Fibroblast of skin of scalp (primary cell): ENCODE measurements at regions not wholly inside any gene's neighbourhood (a gene's known extent, or its start where the extent isn't known, plus 50 kb on each side); places are given as distances from the start of the nearest gene placed in this dataset.
"Not testable (repeated sequence)": the region's sequence is repeated elsewhere in the genome, so short reads cannot be mapped to it uniquely, and the experiment has no call there.

Source experiments
- DNase-seq: peaks from one replicate; pipeline ENCODE4 v3.0.0-alpha.2; 2013

DNA sequence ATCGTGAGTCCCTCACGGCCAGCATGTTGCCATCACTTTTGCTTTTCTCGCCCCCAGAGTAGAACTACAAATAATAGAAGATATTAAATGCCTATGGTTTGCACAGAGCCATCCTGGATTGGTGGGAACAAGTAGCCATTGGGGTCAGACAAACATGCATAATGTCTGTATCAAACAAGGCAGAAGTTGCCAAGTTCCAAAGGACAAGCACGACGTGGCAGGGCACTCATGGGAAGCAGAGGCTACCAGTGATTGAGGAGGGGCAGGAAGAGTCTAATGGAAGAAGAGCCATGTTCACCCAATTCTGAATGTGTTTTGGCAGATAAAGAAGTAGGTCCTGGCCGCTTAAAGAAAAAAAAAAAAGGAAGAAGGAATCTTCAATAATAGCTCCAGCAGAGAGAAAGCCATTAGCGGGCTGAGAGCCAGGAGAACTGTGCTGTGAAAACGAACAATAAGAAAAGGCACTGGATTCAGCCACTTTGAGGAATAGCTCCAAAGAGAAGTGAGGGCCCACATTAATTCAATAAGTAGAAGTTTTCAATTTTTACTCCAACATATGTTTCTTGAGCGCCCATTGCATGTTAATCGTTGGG lies 153.7 kb upstream of the ADCY2 start:
- DNase-seq: no peak

DNA sequence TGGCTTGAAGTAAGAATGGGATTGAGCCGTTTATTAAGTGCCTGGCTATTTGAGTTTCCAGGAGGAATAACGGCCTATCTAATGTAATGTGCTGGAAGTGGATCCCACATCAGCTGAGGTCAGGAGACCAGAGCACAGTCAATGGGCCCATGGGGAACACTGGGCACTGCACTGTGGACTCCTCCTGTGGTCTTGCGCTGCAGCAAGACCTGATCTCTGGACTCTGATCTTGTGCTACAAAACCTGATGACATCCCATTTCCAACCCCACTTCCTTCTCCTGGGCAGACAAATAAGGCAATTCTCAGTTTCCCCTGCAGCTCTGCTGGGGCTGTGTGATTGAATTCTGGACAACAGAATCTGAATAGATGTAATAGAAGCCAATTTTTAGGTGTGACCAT lies 151.7 kb upstream of the ADCY2 start:
- DNase-seq: no peak

GRCh38 chr5:7245121-7245651 lies 150.8 kb upstream of the ADCY2 start:
- no peak for DNase-seq

GRCh38 chr5:7246287-7246686 lies 149.7 kb upstream of the ADCY2 start:
- no peak for DNase-seq

- DNase-seq: no peak
Observed at GRCh38 chr5:7250004-7250403, 145.9 kb upstream of the ADCY2 start.

DNA sequence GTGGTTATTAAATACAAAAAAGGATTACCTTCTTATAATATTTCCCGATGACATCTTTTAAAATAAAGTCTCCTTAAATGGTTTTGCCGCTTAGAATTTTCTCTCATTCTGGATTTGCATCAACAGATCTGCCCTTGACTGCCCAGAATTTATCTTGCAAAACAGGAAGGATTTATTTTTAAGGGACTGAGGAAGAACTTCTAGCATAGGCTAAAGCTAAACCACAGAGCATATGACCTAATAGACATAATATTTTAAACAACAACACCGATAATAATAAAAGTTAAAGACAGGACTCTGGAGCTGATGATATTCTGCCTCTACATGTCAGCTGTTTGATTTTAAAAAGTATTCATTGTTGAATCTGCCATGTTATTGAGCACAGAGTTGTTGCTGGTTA lies 145.3 kb upstream of the ADCY2 start:
- no peak for DNase-seq

DNA sequence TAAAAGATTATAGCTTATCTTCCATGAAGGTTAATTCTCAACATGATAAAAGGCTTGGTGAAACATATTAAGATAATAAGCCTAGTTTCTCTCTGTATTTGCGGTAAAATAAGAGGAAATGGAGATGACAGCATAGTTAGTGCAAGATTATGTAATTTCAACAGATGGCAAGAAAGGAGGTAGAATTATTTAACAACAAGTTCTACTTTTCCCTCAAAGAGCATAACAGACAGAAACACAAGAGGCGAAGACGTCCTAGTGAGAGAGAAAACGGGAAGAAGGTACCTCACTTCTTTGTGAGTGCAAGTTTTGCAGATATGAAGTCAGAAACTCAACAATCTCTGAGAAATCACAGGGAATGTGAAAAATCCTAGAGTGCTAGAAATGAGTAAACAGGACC lies 144.8 kb upstream of the ADCY2 start:
- DNase-seq: no peak

DNA sequence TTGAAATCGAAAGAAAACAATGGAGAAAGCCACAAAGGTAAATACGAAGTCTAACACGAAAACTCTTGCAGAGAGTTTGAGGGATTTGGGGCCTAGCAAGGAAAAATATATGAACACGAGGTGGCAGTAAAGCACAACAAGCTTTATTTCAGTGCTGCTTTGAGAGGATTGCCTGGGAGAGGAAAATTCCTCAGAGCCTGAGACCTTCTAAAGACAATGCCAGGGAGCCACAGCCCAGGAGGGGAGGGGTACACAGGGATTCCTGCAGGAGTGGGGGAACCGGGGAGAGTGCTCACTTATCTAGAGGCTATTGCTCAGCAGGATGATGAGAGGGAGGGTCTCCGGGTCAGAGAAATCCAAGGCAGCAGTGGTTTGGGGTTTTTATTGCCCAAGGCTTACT lies 134.9 kb upstream of the ADCY2 start:
- DNase-seq: peak; percentile 44

DNA sequence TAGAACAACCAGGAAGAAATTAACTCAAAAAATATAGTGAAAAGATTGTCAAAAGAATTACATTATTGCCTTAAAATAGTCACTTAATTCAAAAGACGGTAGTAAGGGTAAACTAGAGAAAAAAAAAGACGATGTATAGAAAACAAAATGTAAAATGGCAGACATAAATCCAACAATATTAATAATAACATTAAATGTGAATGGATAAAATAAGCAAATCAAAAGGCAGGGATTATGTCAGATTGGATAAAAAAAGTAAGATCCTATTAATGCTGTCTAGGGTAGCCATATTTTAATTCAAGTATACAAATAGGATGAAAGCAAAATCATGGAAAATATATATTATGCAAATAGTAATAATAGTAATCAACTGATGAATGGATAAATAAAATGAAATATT lies 134.0 kb upstream of the ADCY2 start:
- DNase-seq: no peak

- DNase-seq: not testable (repeated sequence)
Observed at GRCh38 chr5:7263398-7264015, 132.4 kb upstream of the ADCY2 start.

GRCh38 chr5:7265776-7266175 lies 130.2 kb upstream of the ADCY2 start:
- DNase-seq: not testable (repeated sequence)

GRCh38 chr5:7268722-7269121 lies 127.2 kb upstream of the ADCY2 start:
- not testable (repeated sequence) for DNase-seq

GRCh38 chr5:7269591-7270274 lies 126.2 kb upstream of the ADCY2 start:
- DNase-seq: no peak

DNA sequence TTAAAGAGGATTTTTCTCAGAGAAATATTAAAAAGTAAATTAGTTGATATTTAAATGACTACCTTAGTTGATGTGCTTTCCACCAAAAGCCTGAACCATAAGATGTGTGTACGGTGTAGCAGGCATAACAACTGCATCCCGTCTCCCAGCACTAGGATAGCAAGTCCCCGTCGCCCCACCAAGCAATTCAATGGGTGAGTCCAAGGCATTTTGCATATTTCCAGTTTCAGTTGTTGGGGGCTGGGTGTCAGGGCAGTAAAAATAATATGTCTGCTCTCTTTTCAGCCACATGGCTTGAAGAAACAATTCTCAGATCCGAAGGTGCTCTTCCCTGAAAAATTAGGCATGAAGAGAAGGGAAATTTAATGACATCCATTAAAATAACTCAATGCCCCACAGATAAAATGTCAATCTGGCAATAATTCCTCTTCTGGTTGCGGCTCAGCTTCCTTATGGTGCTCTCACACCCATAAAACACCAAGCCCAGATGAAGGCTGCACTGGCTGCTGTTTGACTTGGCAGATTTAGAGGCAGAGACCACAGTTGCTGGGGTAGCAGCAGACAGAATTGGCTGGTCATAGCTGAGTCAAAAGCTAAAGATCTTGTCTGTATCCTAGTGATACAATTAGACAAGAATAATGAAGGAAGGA lies 124.4 kb upstream of the ADCY2 start:
- DNase-seq: no peak

- no peak for DNase-seq
Observed at GRCh38 chr5:7272408-7272965, 123.5 kb upstream of the ADCY2 start.

GRCh38 chr5:7274203-7274602 lies 121.7 kb upstream of the ADCY2 start:
- DNase-seq: no peak

DNA sequence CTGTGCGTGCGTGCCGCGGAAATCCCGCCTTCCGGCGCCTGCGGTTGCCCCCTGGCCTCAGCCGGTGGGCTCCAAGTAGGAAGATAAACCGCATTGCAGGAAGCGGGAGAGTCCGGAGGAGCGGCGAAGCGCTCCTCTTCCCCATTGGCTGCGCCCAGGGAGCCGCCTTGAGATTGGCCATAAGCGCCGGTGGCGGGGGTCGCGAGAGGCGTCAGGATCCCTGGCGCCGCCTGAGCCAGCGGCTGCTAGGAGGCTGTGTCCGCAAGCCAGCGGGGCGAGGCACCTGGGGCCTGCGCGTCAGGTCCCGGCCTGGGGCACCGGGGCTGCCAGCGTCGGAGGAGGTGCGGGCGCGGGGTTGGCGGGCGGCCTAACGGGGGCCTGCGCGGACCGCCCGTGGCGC lies 106.3 kb upstream of the ADCY2 start:
- DNase-seq: not testable (repeated sequence)

- DNase-seq: not testable (repeated sequence)
Observed at GRCh38 chr5:7297821-7298220, 98.1 kb upstream of the ADCY2 start.

- DNase-seq: not testable (repeated sequence)
Observed at GRCh38 chr5:7299731-7300130, 96.2 kb upstream of the ADCY2 start.

- not testable (repeated sequence) for DNase-seq
Observed at GRCh38 chr5:7305000-7305674, 90.8 kb upstream of the ADCY2 start.

- DNase-seq: not testable (repeated sequence)
Observed at GRCh38 chr5:7306556-7306955, 89.4 kb upstream of the ADCY2 start.

- DNase-seq: not testable (repeated sequence)
Observed at GRCh38 chr5:7307709-7308108, 88.2 kb upstream of the ADCY2 start.
